CD14-positive monocyte (primary cell): ENCODE measurements at regions not wholly inside any gene's neighbourhood (a gene's known extent, or its start where the extent isn't known, plus 50 kb on each side); places are given as distances from the start of the nearest gene placed in this dataset.

ENCODE experiments used
- DNase-seq, 3 donors: peaks; one replicate each; pipeline ENCODE4 v3.0.0-alpha.2; 2011 to 2022
- H2AFZ ChIP-seq: 2 replicates; pipeline ENCODE4 v1.6.0; 2012; ENCODE audit warnings: mild to moderate bottlenecking, low read depth, low read length, inconsistent platforms; ENCODE audit not compliant: insufficient read depth, poor library complexity, severe bottlenecking
- H3K27ac ChIP-seq, 2 donors: 1 replicate in 1 of 2; 2 replicates in 1 of 2; pipeline ENCODE4 v1.5.1; 2012 to 2013; ENCODE audit warnings: low read length in 2 of 2, control low read depth in 1 of 2, inconsistent platforms in 1 of 2, low read depth in 1 of 2, mild to moderate bottlenecking in 1 of 2
- H3K27me3 ChIP-seq, 2 donors: one replicate each; pipeline versions ENCODE4 v1.6.0 to v1.6.1; 2011 to 2013; ENCODE audit warnings: low read length in 2 of 2; ENCODE audit not compliant: control insufficient read depth in 2 of 2, insufficient read depth in 2 of 2
- H3K36me3 ChIP-seq, 2 donors: replicated peaks in 1 of 2; 1 replicate in 1 of 2; 2 replicates in 1 of 2; pipeline versions ENCODE4 v1.5.1 to v1.6.1; 2012 to 2013; ENCODE audit warnings: low read length in 2 of 2, control low read depth in 1 of 2, inconsistent platforms in 1 of 2, mild to moderate bottlenecking in 1 of 2; ENCODE audit not compliant: insufficient read depth in 2 of 2, control insufficient read depth in 1 of 2
- H3K4me1 ChIP-seq, 2 donors: 1 replicate in 1 of 2; 2 replicates in 1 of 2; pipeline versions ENCODE4 v1.5.1 to v1.6.1; 2012 to 2013; ENCODE audit warnings: low read length in 2 of 2, control low read depth in 1 of 2, inconsistent platforms in 1 of 2, mild to moderate bottlenecking in 1 of 2, moderate library complexity in 1 of 2; ENCODE audit not compliant: insufficient read depth in 2 of 2, control insufficient read depth in 1 of 2
- H3K4me2 ChIP-seq: replicated peaks from 2 replicates; pipeline ENCODE3; 2012; ENCODE audit warnings: low read length, moderate library complexity, mild to moderate bottlenecking; ENCODE audit not compliant: poor library complexity, severe bottlenecking; ENCODE audit errors: extremely low read depth
- H3K4me3 ChIP-seq, 3 experiments: fragments of 200-600 bp in 1 of 3; sonication (generic) in 1 of 3; replicated peaks in 1 of 3; 1 replicate in 2 of 3; 2 replicates in 1 of 3; pipeline ENCODE4 v1.5.1; 2011 to 2013; ENCODE audit warnings: low read length in 3 of 3, mild to moderate bottlenecking in 3 of 3, control low read depth in 2 of 3, low read depth in 2 of 3, inconsistent platforms in 1 of 3, moderate library complexity in 1 of 3
- H3K79me2 ChIP-seq: 2 replicates; pipeline ENCODE4 v1.6.0; 2012; ENCODE audit warnings: mild to moderate bottlenecking, control low read depth, inconsistent platforms, low read length, moderate library complexity; ENCODE audit not compliant: insufficient read depth
- H3K9ac ChIP-seq: 2 replicates; pipeline ENCODE4 v1.6.0; 2017; ENCODE audit warnings: low read length, mild to moderate bottlenecking; ENCODE audit not compliant: insufficient read depth, poor library complexity, severe bottlenecking
- H3K9me3 ChIP-seq, 2 donors: replicated peaks in 1 of 2; 1 replicate in 1 of 2; 2 replicates in 1 of 2; pipeline versions ENCODE4 v1.5.1 to v1.6.1; 2012 to 2013; ENCODE audit warnings: low read length in 2 of 2, control low read depth in 1 of 2; ENCODE audit not compliant: control insufficient read depth in 1 of 2, insufficient read depth in 1 of 2
- H4K20me1 ChIP-seq: 2 replicates; pipeline ENCODE4 v1.6.0; 2012; ENCODE audit warnings: mild to moderate bottlenecking, low read length, control low read depth, moderate library complexity; ENCODE audit not compliant: insufficient read depth
- H3K27ac Mint-ChIP-seq, 7 donors: one replicate each; pipeline ENCODE4 v1.8.0; 2020; ENCODE audit warnings: mild to moderate bottlenecking in 7 of 7, mixed read lengths in 7 of 7, moderate library complexity in 6 of 7, inconsistent platforms in 2 of 7
- H3K27me3 Mint-ChIP-seq, 3 donors: one replicate each; pipeline ENCODE4 v1.8.0; 2021 to 2022; ENCODE audit warnings: low read depth in 3 of 3, mild to moderate bottlenecking in 3 of 3, mixed read lengths in 3 of 3, moderate library complexity in 3 of 3, inconsistent platforms in 1 of 3
- H3K36me3 Mint-ChIP-seq, 2 donors: one replicate each; pipeline ENCODE4 v1.8.0; 2020; ENCODE audit warnings: mixed read lengths in 2 of 2, inconsistent platforms in 1 of 2, mild to moderate bottlenecking in 1 of 2
- H3K4me1 Mint-ChIP-seq: one replicate; pipeline ENCODE4 v1.8.0; 2020; ENCODE audit warnings: mild to moderate bottlenecking, mixed read lengths
- H3K4me3 Mint-ChIP-seq, 2 donors: one replicate each; pipeline ENCODE4 v1.8.0; 2020; ENCODE audit warnings: mild to moderate bottlenecking in 2 of 2, mixed read lengths in 2 of 2, moderate library complexity in 1 of 2
- H3K9me3 Mint-ChIP-seq, 7 donors: one replicate each; pipeline ENCODE4 v1.8.0; 2020 to 2022; ENCODE audit warnings: mixed read lengths in 7 of 7, mild to moderate bottlenecking in 6 of 7, moderate library complexity in 6 of 7, inconsistent platforms in 2 of 7
- WGBS: methylation state at CpG from one replicate; pipeline ENCODE4 v1.1.5; 2013; ENCODE audit warnings: missing lambda C conversion rate; ENCODE audit not compliant: insufficient coverage; 5-methylcytosine and 5-hydroxymethylcytosine counted together
- intact Hi-C, 2 donors: fragments of 100-400 bp; cut with micrococcal nuclease; formaldehyde crosslinking; loops; one replicate each; pipeline versions ENCODE4 v1.15.0 to v1.15.1; 2023
- TF ChIP-seq, protein P1 (sequence below): fragments of 200-600 bp; IDR thresholded peaks from one replicate; pipeline ENCODE4 v1.8.0; 2022; ENCODE audit warnings: antibody characterized with exemption, mild to moderate bottlenecking

DNA sequence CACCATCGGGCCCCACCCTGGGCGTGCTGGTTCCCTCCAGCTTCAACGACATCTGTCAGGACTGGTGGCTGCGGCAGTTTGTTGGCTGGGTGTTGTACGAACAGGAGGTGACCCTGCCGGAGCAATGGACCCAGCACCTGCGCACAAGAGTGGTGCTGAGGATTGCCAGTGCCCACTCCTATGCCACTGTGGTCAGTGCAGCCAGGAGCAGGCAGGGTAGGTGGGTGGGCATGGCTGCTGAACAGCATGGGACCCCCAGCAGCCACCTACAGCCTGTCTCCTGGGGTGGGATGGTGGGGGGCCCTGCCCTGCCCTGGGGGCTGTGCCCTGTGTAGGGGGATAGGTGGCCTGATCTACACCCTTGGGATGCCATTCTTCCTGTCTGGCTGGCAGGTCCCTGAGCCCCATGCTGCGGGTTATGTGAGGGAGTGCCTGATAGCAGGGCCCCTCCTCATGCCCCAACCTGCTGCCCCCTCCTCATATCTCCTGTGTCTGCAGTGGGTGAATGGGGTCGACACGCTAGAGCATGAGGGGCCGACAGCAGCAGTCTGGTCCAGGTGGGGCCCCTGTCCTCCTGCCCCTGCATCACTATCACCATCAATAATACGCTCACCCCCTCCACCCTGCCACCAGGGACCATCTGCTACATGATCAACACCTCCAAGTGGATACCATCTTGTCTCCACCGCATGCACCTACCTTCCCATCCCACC lies 56.9 kb downstream of the ZNF727 start:
- no peak for DNase-seq
- Histone ChIP-seq H3K9ac (no peak overlapping the region), H3K4me2 (no peak overlapping the region), H3K36me3 (no peaks in the 10 kb centered on the region), H4K20me1 (no peaks in the 10 kb centered on the region), H3K27ac (no peak overlapping the region), H3K4me3 (no peak overlapping the region), H2AFZ (no peak overlapping the region), H3K79me2 (no peaks in the 10 kb centered on the region), H3K4me1 (no peaks in the 10 kb centered on the region), H3K9me3 (peaks cover 49 to 68% of the 10 kb centered on the region in 2 donors), H3K27me3 (no peaks in the 10 kb centered on the region)
- H3K27me3 Mint-ChIP-seq: peaks cover 0 to 3% (median 2%) of the 10 kb centered on the region in 3 donors
- intact Hi-C loops: no loop called here
- 91% methylated on average over 7 of the region's 13 CpGs for WGBS
- TF ChIP-seq, protein P1, sequence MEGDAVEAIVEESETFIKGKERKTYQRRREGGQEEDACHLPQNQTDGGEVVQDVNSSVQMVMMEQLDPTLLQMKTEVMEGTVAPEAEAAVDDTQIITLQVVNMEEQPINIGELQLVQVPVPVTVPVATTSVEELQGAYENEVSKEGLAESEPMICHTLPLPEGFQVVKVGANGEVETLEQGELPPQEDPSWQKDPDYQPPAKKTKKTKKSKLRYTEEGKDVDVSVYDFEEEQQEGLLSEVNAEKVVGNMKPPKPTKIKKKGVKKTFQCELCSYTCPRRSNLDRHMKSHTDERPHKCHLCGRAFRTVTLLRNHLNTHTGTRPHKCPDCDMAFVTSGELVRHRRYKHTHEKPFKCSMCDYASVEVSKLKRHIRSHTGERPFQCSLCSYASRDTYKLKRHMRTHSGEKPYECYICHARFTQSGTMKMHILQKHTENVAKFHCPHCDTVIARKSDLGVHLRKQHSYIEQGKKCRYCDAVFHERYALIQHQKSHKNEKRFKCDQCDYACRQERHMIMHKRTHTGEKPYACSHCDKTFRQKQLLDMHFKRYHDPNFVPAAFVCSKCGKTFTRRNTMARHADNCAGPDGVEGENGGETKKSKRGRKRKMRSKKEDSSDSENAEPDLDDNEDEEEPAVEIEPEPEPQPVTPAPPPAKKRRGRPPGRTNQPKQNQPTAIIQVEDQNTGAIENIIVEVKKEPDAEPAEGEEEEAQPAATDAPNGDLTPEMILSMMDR: no peak
- peaks cover 22 to 63% (median 58%) of the 10 kb centered on the region in 7 donors for H3K9me3 Mint-ChIP-seq
- no peak overlapping the region for H3K4me3 Mint-ChIP-seq
- no peak overlapping the region for H3K27ac Mint-ChIP-seq
- no peaks in the 10 kb centered on the region for H3K36me3 Mint-ChIP-seq
- H3K4me1 Mint-ChIP-seq: no peaks in the 10 kb centered on the region

DNA sequence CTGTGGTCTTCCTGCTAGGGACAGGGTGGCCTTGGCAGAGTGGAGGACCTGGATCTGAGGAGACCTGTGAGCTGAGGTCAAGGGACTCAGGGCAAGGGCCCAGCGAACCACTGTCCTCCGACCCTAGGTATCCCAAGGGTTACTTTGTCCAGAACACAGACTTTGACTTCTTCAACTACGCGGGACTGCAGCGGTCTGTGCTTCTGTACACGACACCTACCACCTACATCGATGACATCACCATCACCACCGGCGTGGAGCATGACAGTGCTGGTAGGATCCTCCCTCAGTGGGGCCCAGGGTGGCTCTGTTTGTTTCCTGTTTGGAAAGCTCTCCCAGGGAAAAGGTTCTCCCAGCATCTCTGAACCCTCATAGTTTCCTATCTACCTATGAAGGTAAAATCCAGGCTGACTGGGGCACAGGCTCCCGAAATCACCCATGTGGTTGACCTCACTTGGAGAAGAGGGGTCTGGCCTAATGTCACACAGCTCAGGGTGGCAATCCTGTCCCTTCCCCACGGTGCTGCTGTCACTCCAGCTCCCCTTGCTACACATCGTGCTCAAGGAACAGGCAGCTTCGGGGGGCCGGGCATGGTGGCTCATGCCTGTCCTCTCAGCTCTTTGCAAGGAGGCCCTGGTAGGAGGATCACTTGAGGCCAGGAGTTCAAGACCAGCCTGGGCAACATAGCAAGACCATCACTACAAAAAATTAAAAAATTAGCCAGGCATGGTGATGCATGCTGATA lies 57.6 kb downstream of the ZNF727 start:
- H3K4me1 Mint-ChIP-seq: no peaks in the 10 kb centered on the region
- intact Hi-C loops: no loop called here
- H3K79me2 ChIP-seq: no peaks in the 10 kb centered on the region
- no peak overlapping the region for H3K4me2 ChIP-seq
- no peaks in the 10 kb centered on the region for H3K4me1 ChIP-seq
- no peak for DNase-seq
- H4K20me1 ChIP-seq: no peaks in the 10 kb centered on the region
- no peak overlapping the region for H3K4me3 Mint-ChIP-seq
- TF ChIP-seq, protein P1: no peak
- no peak overlapping the region for H3K27ac Mint-ChIP-seq
- H3K9ac ChIP-seq: no peak overlapping the region
- H3K4me3 ChIP-seq: no peak overlapping the region
- peaks cover 24 to 56% (median 54%) of the 10 kb centered on the region in 7 donors for H3K9me3 Mint-ChIP-seq
- peaks cover 0 to 2% (median 0%) of the 10 kb centered on the region in 3 donors for H3K27me3 Mint-ChIP-seq
- H3K9me3 ChIP-seq: peaks cover 43 to 60% of the 10 kb centered on the region in 2 donors
- no peaks in the 10 kb centered on the region for H3K36me3 ChIP-seq
- no peaks in the 10 kb centered on the region for H3K36me3 Mint-ChIP-seq
- no peaks in the 10 kb centered on the region for H3K27me3 ChIP-seq
- WGBS: 80% methylated on average over 11 of the region's 14 CpGs
- H2AFZ ChIP-seq: no peak overlapping the region
- no peak overlapping the region for H3K27ac ChIP-seq
